HG02852 (cell line): ENCODE measurements at regions not wholly inside any gene's neighbourhood (a gene's known extent, or its start where the extent isn't known, plus 50 kb on each side); places are given as distances from the start of the nearest gene placed in this dataset.
"Not testable (repeated sequence)": the region's sequence is repeated elsewhere in the genome, so short reads cannot be mapped to it uniquely, and the experiment has no call there.

Experiments
- ATAC-seq: cut with Tn5 transposase; IDR thresholded peaks from one replicate; pipeline ENCODE4 v1.9.1; 2021; ENCODE audit warnings: mild to moderate bottlenecking, moderate library complexity; ENCODE audit not compliant: unreplicated experiment

DNA sequence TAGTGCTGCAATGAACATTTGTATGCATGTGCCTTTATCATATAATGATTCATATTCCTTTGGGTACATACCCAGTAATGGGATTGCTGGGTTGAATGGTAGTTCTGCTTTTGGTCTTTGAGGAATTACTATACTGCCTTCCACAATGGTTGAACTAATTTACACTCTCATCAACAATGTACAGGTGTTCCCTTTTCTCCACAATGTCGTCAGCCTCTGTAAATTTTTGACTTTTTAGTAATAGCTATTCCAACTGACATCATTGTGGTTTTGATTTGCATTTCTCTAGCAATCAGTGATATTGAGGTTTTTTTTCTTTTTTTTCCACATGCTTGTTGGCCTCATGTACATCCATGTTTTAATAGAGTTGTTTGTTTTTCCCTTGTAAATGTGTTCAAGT lies 2473.5 kb downstream of the PCDH9 start:
- no peak for ATAC-seq

GRCh38 chr13:64755961-64756360 lies 2474.2 kb downstream of the PCDH9 start:
- no peak for ATAC-seq

- no peak for ATAC-seq
Measured at GRCh38 chr13:64753233-64754000, 2476.7 kb downstream of the PCDH9 start.

DNA sequence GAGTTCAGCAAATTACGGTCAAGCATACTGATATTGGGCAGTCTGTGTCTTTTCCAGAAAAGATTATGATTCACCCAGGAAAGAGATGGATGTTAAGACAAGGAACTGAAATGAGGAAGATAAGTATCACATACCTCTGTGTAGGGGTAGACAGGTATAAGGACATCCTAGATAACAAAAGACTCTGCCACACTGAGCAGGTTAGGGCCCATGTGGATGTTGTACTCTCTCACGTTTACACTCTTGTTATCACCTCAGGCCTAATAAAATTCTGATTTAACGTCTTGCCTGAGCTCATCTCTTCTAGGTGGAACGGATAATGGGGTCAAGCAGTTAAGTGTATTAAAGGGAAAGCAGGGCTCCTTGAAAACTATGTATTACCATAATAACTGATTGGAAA lies 2480.8 kb downstream of the PCDH9 start:
- no peak for ATAC-seq

DNA sequence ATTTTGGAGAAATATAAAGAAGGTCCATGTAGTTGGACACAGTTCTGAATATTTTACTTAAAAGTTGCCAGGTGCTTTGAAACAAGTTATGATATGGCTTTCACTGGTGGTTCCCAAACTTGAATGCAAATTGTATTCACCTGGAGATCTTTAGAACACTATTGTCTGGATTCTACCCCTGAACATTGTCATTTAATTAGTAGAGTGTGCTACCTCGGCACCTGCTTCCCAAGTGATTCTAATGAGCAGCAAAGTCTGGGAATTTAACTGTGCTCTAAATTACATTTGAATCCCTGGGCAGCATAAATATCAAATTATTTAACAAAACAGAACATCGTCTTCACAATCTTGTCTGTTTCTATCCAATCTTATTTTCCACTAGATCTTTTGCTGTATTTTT lies 2483.3 kb downstream of the PCDH9 start:
- ATAC-seq, result no peak

DNA sequence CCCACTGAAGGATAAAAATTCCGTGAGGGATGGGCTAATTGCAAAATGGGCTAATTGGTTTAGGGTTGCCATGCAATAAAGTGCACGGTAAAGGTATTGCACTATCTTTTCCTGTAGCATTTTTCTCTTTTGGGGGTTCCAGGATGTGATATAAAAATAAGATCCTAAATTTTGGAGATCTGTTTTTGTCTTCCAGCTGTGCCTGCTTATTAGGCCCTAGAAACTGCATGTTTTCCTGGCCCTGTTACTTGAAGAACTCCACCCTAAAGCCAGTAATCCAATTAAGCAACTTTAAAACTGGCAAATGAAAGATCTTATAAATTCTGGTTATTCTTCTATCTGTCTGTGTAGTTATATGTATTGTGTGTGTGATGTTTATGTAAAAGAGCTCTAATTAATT lies 2489.6 kb downstream of the PCDH9 start:
- ATAC-seq, result no peak

GRCh38 chr13:64725492-64725891 lies 2504.6 kb downstream of the PCDH9 start:
- ATAC-seq, result no peak

DNA sequence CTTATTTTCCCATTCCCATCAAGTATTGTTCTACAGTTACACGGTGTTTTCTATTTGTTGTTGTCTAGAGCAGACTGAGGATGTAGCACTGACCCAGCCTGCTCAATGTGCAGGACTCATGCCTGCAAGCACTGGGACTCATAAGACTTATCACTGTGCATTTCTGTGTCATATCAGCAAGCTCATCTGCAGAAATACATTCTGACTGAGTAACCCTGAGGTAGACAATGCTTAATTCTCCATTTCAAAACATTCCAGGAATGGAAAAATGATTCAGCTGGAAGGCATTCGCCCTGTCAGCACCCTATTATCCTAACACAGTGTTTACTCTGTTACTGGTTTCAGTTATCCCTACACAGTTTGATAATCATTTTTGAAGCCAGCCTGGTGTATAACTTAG lies 2506.4 kb downstream of the PCDH9 start:
- no peak for ATAC-seq

- no peak for ATAC-seq
Measured at GRCh38 chr13:64718116-64718515, 2512.0 kb downstream of the PCDH9 start.

- ATAC-seq, result no peak
Measured at GRCh38 chr13:64716936-64717335, 2513.2 kb downstream of the PCDH9 start.

GRCh38 chr13:64709079-64709478 lies 2521.1 kb downstream of the PCDH9 start:
- ATAC-seq, result no peak

DNA sequence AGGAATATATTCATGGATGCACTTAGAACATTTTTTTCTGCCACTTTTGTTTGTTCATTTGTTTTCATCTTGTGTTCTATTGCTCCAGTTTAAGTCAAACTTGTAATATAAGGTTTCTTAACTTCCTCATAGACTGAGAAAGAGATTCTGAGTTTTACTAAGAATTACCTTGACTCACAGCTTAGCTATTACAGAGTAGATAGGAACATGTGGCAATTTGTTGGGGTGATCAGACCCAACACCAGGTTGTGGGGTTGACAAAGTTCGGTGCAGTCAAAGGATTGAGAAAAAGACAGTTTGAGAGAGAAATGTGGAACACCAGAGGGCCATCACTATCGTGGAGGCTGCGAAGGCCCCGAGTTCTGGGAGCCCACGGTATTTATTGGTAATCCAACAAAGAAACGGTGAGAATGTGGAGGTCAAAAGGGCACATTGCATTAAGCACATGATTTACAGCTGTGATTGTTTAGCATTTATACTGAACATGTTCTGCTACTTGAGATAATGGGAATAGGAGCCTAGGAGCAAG lies 2526.0 kb downstream of the PCDH9 start:
- no peak for ATAC-seq

- no peak for ATAC-seq
Measured at GRCh38 chr13:64697226-64697625, 2532.9 kb downstream of the PCDH9 start.

DNA sequence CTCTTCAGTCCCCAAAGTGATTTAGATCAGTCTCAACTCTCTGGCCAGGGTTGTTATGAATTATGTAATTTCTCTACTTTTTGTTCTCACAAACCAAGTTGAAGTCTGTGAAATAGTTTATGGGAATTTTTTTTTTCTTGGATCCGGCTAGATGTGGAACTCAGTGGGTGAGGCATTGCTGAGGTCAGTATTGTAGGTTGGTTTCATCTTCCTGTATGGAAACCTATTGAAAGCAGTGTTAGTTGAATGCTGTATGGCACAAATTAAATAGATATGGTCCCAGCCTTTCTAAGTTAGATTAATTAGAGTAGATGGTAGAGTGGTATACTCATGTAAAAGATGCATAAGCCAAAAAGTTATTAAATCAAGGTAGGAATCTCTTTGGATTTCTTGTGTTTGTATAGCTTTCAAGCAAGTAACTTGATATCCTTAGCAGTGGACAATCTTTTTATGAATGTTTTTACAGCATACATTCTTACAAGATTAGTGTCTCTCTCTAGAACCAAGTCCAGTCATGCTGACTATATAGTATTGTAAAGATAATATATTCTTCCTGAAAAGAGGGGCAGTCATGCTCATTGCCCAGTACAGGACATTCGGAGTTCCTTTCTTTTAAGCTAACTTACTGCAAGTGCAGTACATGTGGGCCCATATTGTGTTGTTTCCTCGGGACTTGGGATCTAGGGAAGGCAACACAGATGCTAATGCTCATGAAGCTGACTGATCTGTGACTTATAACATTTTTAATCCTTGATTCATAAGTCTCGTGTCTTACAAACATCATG lies 2541.1 kb downstream of the PCDH9 start:
- no peak for ATAC-seq

GRCh38 chr13:64686536-64686935 lies 2543.6 kb downstream of the PCDH9 start:
- ATAC-seq, result not testable (repeated sequence)

DNA sequence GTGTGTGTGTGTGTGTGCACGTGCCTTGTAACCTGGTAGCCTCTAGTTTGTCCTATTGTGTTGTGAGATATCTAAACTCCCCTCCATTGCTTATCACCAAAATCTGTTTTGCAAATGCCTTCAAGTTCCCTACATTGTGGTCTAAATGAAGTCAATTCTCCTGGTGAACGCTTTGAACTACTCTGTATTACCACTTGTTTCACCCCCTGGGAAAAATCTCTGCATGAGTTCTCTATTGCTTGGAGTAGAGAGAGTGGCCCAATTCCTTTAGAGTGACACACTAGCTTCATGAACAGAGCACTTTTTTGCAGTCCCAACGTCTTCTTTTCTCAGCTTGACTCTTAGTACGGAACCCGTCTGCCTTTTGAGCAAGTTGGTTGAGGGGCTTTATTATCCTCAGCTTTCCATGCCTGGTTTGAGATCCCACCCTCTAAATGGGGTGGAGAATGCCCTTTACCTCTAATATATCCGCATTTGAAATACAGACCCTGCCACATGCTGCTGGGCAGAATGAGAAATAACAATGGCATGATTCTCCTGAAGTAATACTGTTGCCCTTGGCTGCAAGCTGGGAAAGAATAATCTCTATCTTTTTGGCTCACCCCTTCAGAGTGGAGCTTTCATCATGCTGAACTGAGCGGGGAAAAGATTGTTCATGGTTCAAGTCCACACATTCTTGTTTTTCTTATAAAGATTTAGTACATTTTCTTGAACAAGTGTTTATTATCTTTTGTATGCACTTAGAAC lies 2545.3 kb downstream of the PCDH9 start:
- no peak for ATAC-seq

DNA sequence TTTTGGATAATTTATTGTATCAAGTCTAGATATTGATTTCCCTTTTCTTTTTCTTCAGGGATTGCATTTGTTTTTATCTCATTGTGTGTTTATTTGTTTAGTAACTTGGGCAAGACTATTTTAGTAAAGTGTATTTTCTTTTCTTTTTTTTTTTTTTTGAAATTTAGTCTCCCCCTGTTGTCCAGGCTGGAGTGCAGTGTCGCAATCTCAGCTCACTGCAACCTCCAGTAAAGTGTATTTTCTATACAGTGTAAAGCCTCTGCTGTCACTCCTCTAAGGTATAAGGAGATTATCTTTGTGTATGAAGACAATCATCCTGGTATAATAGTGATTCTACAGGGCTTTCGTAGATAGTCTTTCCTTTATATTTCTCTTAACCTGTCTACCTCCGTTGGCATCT lies 2546.0 kb downstream of the PCDH9 start:
- ATAC-seq, result no peak

GRCh38 chr13:64680739-64681138 lies 2549.4 kb downstream of the PCDH9 start:
- no peak for ATAC-seq

DNA sequence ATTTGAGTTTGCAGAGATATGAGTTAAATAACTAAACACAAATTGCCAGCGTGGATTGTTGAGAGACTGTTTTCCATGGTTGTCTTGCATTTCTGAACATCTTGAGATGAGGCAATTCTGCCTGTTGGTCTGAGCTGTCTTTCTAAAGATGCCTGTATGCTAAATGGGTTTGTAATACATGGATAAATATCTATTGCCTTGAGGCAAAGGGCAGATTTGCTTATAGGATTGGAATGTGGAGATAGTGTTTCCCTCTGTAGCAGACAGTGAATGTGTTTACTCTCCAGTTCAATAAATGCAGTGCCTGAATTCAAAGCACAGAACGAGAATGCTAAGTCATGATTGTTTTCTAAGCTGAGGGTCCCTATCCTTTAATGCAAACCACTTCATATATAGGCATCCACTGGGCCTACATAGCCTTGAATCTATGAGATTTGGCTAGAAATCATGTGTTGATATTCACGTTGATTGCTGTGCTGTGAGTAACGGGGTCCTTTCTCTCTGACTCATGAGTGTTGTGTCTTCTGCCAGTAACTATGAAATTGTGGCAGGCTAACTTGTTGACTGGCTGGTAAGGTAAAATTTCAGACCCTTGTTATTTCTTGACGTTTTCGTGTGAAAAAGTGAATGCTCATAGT lies 2554.8 kb downstream of the PCDH9 start:
- no peak for ATAC-seq

- no peak for ATAC-seq
Measured at GRCh38 chr13:64674126-64674525, 2556.0 kb downstream of the PCDH9 start.

DNA sequence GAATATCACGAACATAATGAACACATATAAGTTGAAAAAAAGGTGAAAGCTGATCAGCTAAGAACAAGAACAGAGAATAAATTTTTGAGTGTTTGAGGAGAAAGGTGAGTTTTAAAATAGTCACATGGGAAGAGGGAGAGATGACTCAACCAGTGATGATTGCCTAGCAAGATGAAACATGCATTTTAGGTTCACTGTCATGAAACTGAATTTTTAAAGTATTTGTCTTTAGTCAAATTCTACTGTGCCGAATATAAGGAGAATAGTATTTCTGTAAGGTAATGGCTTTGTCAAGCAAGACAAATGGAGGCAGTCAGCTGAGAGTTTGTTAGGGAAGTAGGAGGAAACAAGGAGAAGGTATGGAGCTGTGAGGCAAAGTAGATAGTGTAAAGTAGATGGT lies 2557.4 kb downstream of the PCDH9 start:
- no peak for ATAC-seq
